GM12878 (cell line): ENCODE measurements at regions not wholly inside any gene's neighbourhood (a gene's known extent, or its start where the extent isn't known, plus 50 kb on each side); places are given as distances from the start of the nearest gene placed in this dataset.

Experiments used
- ATAC-seq: fragments of 200-7000 bp; cut with Tn5 transposase; 3 replicates; pipeline ENCODE4 v1.9.1; 2020; ENCODE audit warnings: mild to moderate bottlenecking, moderate library complexity
- BruUV-seq: library from RNA; stranded (reverse); fragments of 400-500 nt; replicated peaks from 2 replicates; lab custom pipeline; 2021; lab: Mats Ljungman, UMichigan
- CTCF ChIA-PET: fragments of 300-600 bp; sonication (Branson Sonifier 250); formaldehyde crosslinking; extraction: SDS; loops from one replicate; lab custom pipeline; 2021; ENCODE audit warnings: inconsistent platforms; lab: Yijun Ruan, JAX
- POLR2A ChIA-PET: fragments of 350-600 bp; formaldehyde crosslinking; extraction: SDS; loops from one replicate; lab custom pipeline; 2021; ENCODE audit warnings: inconsistent platforms; lab: Charles Lee
- RAD21 ChIA-PET: fragments of 300-600 bp; sonication (Branson Sonifier 250); formaldehyde crosslinking; loops from one replicate; lab custom pipeline; 2023; ENCODE audit warnings: antibody characterized with exemption; ENCODE audit not compliant: unreplicated experiment; lab: Charles Lee
- SMC1A ChIA-PET: fragments of 300-600 bp; sonication (Branson Sonifier 250); formaldehyde crosslinking; loops from one replicate; lab custom pipeline; 2023; ENCODE audit not compliant: unreplicated experiment, uncharacterized antibody; lab: Charles Lee
- DNase-seq: peaks from one replicate; pipeline ENCODE4 v3.0.0-alpha.2; 2011; ENCODE audit warnings: low read depth, low spot score
- FAIRE-seq: peaks from 3 replicates; lab custom pipeline; 2011; peaks lifted over from hg19 to GRCh38; lab: Jason Lieb, UNC
- H2AFZ ChIP-seq: 2 replicates; pipeline ENCODE4 v1.6.0; 2011; ENCODE audit warnings: low read depth, low read length, control low read depth; ENCODE audit not compliant: control insufficient read depth
- H3K27ac ChIP-seq: 2 replicates; pipeline ENCODE4 v1.5.1; 2011; ENCODE audit warnings: control low read depth; ENCODE audit not compliant: control insufficient read depth, insufficient read depth
- H3K27me3 ChIP-seq, 2 experiments: replicated peaks in 1 of 2; 2 replicates each; pipeline versions ENCODE4 v1.6.0 to v1.6.1; 2011; ENCODE audit warnings: low read length in 1 of 2; ENCODE audit not compliant: control insufficient read depth in 2 of 2, insufficient read depth in 2 of 2
- H3K36me3 ChIP-seq, 2 experiments: 2 replicates each; pipeline ENCODE4 v1.5.1; 2011; ENCODE audit warnings: low read length in 1 of 2; ENCODE audit not compliant: control insufficient read depth in 2 of 2, insufficient read depth in 2 of 2
- H3K4me1 ChIP-seq: 2 replicates; pipeline ENCODE4 v1.6.1; 2011; ENCODE audit warnings: mild to moderate bottlenecking, low read length, moderate library complexity, mixed read lengths; ENCODE audit not compliant: control insufficient read depth, insufficient read depth
- H3K4me2 ChIP-seq: 2 replicates; pipeline ENCODE4 v1.6.0; 2011; ENCODE audit warnings: control low read depth; ENCODE audit not compliant: control insufficient read depth, insufficient read depth
- H3K4me3 ChIP-seq: fragments of 200-600 bp; sonication (generic); 2 replicates; pipeline ENCODE4 v1.5.1; 2016
- H3K79me2 ChIP-seq: 2 replicates; pipeline ENCODE4 v1.6.0; 2011; ENCODE audit warnings: low read length; ENCODE audit not compliant: control insufficient read depth, insufficient read depth
- H3K9ac ChIP-seq: 2 replicates; pipeline ENCODE4 v1.8.0; 2011; ENCODE audit warnings: low read length, control low read depth, mixed read lengths; ENCODE audit not compliant: control insufficient read depth, insufficient read depth
- H3K9me3 ChIP-seq: replicated peaks from 3 replicates; pipeline ENCODE4 v1.5.1; 2011; ENCODE audit warnings: mild to moderate bottlenecking, low read length; ENCODE audit not compliant: control insufficient read depth, insufficient read depth
- H4K20me1 ChIP-seq: 2 replicates; pipeline ENCODE4 v1.6.0; 2011; ENCODE audit not compliant: control insufficient read depth, insufficient read depth
- ATF2 ChIP-seq: IDR thresholded peaks from 2 replicates; pipeline ENCODE4 v1.6.1; 2012; ENCODE audit warnings: low read length, inconsistent platforms
- CBX5 ChIP-seq: sonication (generic); IDR thresholded peaks from 2 replicates; pipeline ENCODE4 v1.6.1; 2016; ENCODE audit warnings: low read depth, moderate library complexity, mild to moderate bottlenecking, inconsistent platforms
- CHD2 ChIP-seq: IDR thresholded peaks from 2 replicates; pipeline ENCODE4 v1.6.1; 2011; ENCODE audit warnings: low read depth, low read length, improper control_type of control experiment, borderline replicate concordance
- EED ChIP-seq: sonication (generic); IDR thresholded peaks from 2 replicates; pipeline ENCODE4 v1.6.1; 2016; ENCODE audit warnings: antibody characterized with exemption, low read depth
- HCFC1 ChIP-seq: fragments of 150-350 bp; IDR thresholded peaks from 2 replicates; pipeline ENCODE4 v1.6.1; 2014; ENCODE audit warnings: low read length
- IKZF1 ChIP-seq: fragments of 450-650 bp; conservative IDR thresholded peaks from 2 replicates; pipeline ENCODE4 v1.6.1; 2017; ENCODE audit warnings: antibody characterized with exemption, mild to moderate bottlenecking
- JUNB ChIP-seq: IDR thresholded peaks from 2 replicates; pipeline ENCODE4 v1.6.1; 2016; ENCODE audit warnings: antibody characterized with exemption, mild to moderate bottlenecking
- MEF2B ChIP-seq: fragments of 450-650 bp; IDR thresholded peaks from 2 replicates; pipeline ENCODE4 v1.6.1; 2018; ENCODE audit warnings: mild to moderate bottlenecking, moderate library complexity; ENCODE audit not compliant: partially characterized antibody, poor library complexity, severe bottlenecking
- NRF1 ChIP-seq: conservative IDR thresholded peaks from 2 replicates; pipeline ENCODE4 v1.6.1; 2011; ENCODE audit warnings: mild to moderate bottlenecking, low read depth, low read length, improper control_type of control experiment
- POLR2A ChIP-seq: IDR thresholded peaks from 2 replicates; pipeline ENCODE4 v1.6.1; 2011; ENCODE audit warnings: low read depth, mild to moderate bottlenecking, low read length
- RB1 ChIP-seq: fragments of 450-650 bp; formaldehyde crosslinking; IDR thresholded peaks from 2 replicates; pipeline ENCODE4 v1.6.1; 2017; ENCODE audit warnings: mild to moderate bottlenecking, borderline replicate concordance
- RELB ChIP-seq: fragments of 450-650 bp; IDR thresholded peaks from 2 replicates; pipeline ENCODE4 v1.6.1; 2017; ENCODE audit warnings: low read depth, mild to moderate bottlenecking, moderate library complexity
- TCF7 ChIP-seq: IDR thresholded peaks from 2 replicates; pipeline ENCODE4 v1.6.1; 2014; ENCODE audit warnings: antibody characterized with exemption, borderline replicate concordance
- USF2 ChIP-seq: IDR thresholded peaks from 2 replicates; pipeline ENCODE4 v1.6.1; 2011; ENCODE audit warnings: low read depth, low read length, improper control_type of control experiment, borderline replicate concordance
- WGBS: methylation state at CpG from one replicate; pipeline ENCODE4 v1.1.6; 2016; ENCODE audit warnings: low lambda C conversion rate; ENCODE audit not compliant: insufficient replicate concordance, insufficient coverage; ENCODE audit errors: missing lambda C conversion rate; 5-methylcytosine and 5-hydroxymethylcytosine counted together
- in situ Hi-C: fragments of 300-500 bp; cut with MboI; formaldehyde crosslinking; loops from 9 replicates; pipeline ENCODE4 v1.14.3; 2018; ENCODE audit warnings: mixed read lengths
- intact Hi-C: fragments of 100-400 bp; cut with micrococcal nuclease; formaldehyde crosslinking; loops from one replicate; pipeline ENCODE4 v1.14.2; 2022; ENCODE audit not compliant: unreplicated experiment
- TF ChIP-seq, protein P1 (sequence below): fragments of 450-650 bp; IDR thresholded peaks from 2 replicates; pipeline ENCODE4 v1.6.1; 2017; ENCODE audit warnings: borderline replicate concordance
- TF ChIP-seq, protein P2 (sequence below): fragments of 450-650 bp; conservative IDR thresholded peaks from 2 replicates; pipeline ENCODE4 v1.6.1; 2017; ENCODE audit warnings: mild to moderate bottlenecking, moderate library complexity

DNA sequence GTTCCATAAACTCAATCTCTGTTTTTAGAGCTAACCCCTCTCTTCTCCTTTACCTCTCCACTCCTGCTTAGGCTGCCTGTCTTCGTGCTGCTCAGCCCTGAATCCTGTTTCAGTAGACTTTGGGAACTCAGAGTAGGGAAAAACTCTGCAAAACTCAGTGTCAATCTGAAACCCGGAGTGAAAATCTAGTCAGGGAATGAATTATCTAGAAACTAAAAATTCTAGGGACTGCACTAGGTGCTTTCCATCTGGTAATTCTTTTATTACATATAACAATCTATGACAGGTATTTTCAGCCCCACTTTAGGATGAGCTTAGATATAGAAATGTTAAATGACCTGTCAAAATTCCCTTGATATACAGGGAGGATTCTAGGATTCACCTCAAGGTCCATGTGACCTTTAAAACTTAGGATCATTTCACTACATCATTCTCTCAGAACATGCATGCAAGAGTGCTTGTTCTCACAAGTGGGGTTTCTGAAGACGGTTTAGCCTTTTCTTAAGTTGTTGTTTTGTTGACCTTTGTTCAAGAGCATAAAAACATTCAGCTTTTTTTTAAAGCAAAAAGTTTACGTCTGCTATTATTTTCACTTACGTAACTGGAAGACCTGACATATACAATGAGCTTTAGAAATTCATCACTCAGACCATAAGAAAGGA lies 108.2 kb upstream of the MBNL1 start (continued):
- no peak for TF ChIP-seq USF2
- no peak for TF ChIP-seq HCFC1
- TF ChIP-seq EED = peak; percentile 85
- peak; percentile 41; the same call in 1 of the 2 replicates for TF ChIP-seq IKZF1
- peak; percentile 76 for TF ChIP-seq JUNB
- TF ChIP-seq, protein P1, sequence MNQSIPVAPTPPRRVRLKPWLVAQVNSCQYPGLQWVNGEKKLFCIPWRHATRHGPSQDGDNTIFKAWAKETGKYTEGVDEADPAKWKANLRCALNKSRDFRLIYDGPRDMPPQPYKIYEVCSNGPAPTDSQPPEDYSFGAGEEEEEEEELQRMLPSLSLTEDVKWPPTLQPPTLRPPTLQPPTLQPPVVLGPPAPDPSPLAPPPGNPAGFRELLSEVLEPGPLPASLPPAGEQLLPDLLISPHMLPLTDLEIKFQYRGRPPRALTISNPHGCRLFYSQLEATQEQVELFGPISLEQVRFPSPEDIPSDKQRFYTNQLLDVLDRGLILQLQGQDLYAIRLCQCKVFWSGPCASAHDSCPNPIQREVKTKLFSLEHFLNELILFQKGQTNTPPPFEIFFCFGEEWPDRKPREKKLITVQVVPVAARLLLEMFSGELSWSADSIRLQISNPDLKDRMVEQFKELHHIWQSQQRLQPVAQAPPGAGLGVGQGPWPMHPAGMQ = no peak
- TF ChIP-seq CBX5 = 0 out of 2 replicates have a peak, but pooled peaks have one; percentile 29
- 0 out of 2 replicates have a peak, but pooled peaks have one; percentile 27 for TF ChIP-seq RELB
- TF ChIP-seq, all 136 proteins: peak for 16

GRCh38 chr3:152172460-152172859 lies 96.3 kb upstream of the MBNL1 start:
- FAIRE-seq (no peak), DNase-seq (no peak), ATAC-seq (no peak)
- no TSS peak for BruUV-seq
- POLR2A ChIA-PET = no interaction called here
- Histone ChIP-seq H3K27ac (no peak overlapping the region), H3K4me1 (no peaks in the 10 kb centered on the region), H3K27me3 (no peaks in the 10 kb centered on the region), H4K20me1 (no peaks in the 10 kb centered on the region), H3K9me3 (no peaks in the 10 kb centered on the region; the same call in none of the 3 replicates), H2AFZ (no peak overlapping the region), H3K4me2 (no peak overlapping the region), H3K79me2 (no peaks in the 10 kb centered on the region), H3K4me3 (no peak overlapping the region), H3K36me3 (no peaks in the 10 kb centered on the region), H3K9ac (no peak overlapping the region)
- CTCF ChIA-PET = interaction anchor here (1.3 to 1.4 kb wide), 2 partner anchors 11 to 300 kb away, joined by 5 to 6 read pairs; no protein-coding TSS in a partner anchor
- SMC1A ChIA-PET = interaction anchor here (1.1 to 1.2 kb wide), 2 partner anchors 8 to 12 kb away, joined by 4 to 5 read pairs; no protein-coding TSS in a partner anchor
- in situ Hi-C loops (no loop called here), intact Hi-C loops (no loop called here)
- RAD21 ChIA-PET = no interaction called here
- WGBS = 94% methylated on average over 1 of the region's 1 CpG
- TF ChIP-seq CHD2 (no peak), NRF1 (no peak), RB1 (no peak), TCF7 (no peak), POLR2A (no peak), ATF2 (no peak), MEF2B (no peak)
- TF ChIP-seq, protein P2, sequence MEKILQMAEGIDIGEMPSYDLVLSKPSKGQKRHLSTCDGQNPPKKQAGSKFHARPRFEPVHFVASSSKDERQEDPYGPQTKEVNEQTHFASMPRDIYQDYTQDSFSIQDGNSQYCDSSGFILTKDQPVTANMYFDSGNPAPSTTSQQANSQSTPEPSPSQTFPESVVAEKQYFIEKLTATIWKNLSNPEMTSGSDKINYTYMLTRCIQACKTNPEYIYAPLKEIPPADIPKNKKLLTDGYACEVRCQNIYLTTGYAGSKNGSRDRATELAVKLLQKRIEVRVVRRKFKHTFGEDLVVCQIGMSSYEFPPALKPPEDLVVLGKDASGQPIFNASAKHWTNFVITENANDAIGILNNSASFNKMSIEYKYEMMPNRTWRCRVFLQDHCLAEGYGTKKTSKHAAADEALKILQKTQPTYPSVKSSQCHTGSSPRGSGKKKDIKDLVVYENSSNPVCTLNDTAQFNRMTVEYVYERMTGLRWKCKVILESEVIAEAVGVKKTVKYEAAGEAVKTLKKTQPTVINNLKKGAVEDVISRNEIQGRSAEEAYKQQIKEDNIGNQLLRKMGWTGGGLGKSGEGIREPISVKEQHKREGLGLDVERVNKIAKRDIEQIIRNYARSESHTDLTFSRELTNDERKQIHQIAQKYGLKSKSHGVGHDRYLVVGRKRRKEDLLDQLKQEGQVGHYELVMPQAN = no peak
